AG04450 (cell line): ENCODE measurements at regions not wholly inside any gene's neighbourhood (a gene's known extent, or its start where the extent isn't known, plus 50 kb on each side); places are given as distances from the start of the nearest gene placed in this dataset.

Source experiments
- CTCF ChIA-PET: fragments of 300-600, 350-600 bp; formaldehyde crosslinking; extraction: SDS; loops from one replicate; lab custom pipeline; 2022; ENCODE audit warnings: antibody characterized with exemption, inconsistent platforms; lab: Charles Lee
- POLR2A ChIA-PET: fragments of 350-600 bp; formaldehyde crosslinking; extraction: SDS; loops from one replicate; lab custom pipeline; 2021; ENCODE audit warnings: antibody characterized with exemption, inconsistent platforms; lab: Yijun Ruan, JAX
- DNase-seq: peaks from one replicate; pipeline ENCODE4 v3.0.0-alpha.2; 2011; ENCODE audit warnings: low read depth, low spot score
- H3K27ac ChIP-seq: one replicate; pipeline ENCODE4 v1.5.1; 2012; ENCODE audit warnings: low read depth, low read length, control low read depth
- H3K27me3 ChIP-seq: one replicate; pipeline ENCODE4 v1.6.0; 2012; ENCODE audit warnings: low read length; ENCODE audit not compliant: control insufficient read depth, insufficient read depth
- H3K4me3 ChIP-seq: 2 replicates; pipeline ENCODE4 v1.5.1; 2011; ENCODE audit warnings: mild to moderate bottlenecking, low read depth, low read length, control low read depth
- H3K9me3 ChIP-seq: 2 replicates; pipeline ENCODE4 v1.5.1; 2012; ENCODE audit warnings: low read length; ENCODE audit not compliant: control insufficient read depth, insufficient read depth
- TF ChIP-seq, protein P1 (sequence below): IDR thresholded peaks from 2 replicates; pipeline ENCODE4 v1.5.1; 2011; ENCODE audit warnings: low read depth, low read length, control low read depth, inconsistent platforms

DNA sequence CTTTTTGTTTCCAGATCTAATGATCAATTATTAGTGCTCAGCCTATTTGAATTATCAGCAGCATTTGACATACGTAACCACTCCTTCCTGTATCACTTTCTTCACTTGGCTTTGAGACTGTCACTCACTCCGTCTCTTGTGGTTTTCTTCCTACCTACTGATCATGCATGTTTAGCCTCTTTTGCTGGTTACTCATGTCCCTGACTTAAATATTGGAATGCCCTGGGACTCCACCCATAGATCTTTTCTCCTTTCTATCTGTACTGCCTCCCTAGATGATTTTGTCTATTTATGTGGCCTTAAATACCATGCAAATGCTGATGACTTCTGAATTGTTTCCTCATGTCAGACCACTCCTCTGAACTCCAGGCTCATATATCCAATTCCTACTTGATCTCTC, 57.7 kb upstream of the PDE4B start:
- ChIA-PET CTCF (no interaction called here), POLR2A (no interaction called here)
- TF ChIP-seq, protein P1, sequence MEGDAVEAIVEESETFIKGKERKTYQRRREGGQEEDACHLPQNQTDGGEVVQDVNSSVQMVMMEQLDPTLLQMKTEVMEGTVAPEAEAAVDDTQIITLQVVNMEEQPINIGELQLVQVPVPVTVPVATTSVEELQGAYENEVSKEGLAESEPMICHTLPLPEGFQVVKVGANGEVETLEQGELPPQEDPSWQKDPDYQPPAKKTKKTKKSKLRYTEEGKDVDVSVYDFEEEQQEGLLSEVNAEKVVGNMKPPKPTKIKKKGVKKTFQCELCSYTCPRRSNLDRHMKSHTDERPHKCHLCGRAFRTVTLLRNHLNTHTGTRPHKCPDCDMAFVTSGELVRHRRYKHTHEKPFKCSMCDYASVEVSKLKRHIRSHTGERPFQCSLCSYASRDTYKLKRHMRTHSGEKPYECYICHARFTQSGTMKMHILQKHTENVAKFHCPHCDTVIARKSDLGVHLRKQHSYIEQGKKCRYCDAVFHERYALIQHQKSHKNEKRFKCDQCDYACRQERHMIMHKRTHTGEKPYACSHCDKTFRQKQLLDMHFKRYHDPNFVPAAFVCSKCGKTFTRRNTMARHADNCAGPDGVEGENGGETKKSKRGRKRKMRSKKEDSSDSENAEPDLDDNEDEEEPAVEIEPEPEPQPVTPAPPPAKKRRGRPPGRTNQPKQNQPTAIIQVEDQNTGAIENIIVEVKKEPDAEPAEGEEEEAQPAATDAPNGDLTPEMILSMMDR = no peak
- H3K27ac ChIP-seq = no peak overlapping the region
- no peaks in the 10 kb centered on the region for H3K9me3 ChIP-seq
- DNase-seq = no peak
- H3K27me3 ChIP-seq = no peaks in the 10 kb centered on the region
- no peak overlapping the region for H3K4me3 ChIP-seq

DNA sequence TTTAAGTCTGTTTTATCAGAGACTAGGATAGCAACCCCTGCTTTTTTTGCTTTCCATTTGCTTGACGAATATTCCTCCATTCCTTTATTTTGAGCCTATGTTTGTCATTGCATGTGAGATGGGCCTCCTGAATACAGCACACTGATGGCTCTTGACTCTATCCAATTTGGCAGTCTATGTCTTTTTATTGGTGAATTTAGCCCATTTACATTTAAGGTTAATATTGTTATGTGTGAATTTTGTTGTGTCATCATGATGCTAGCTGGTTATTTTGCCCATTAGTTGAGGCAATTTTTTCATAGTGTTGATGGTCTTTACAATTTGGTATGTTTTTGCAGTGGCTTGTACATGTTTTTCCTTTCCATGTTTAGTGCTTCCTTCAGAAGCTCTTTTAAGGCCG, 50.7 kb upstream of the PDE4B start:
- TF ChIP-seq, protein P1 = no peak
- Histone ChIP-seq H3K4me3 (no peak overlapping the region), H3K9me3 (peaks cover 12% of the 10 kb centered on the region), H3K27ac (no peak overlapping the region), H3K27me3 (no peaks in the 10 kb centered on the region)
- POLR2A ChIA-PET = no interaction called here
- CTCF ChIA-PET = no interaction called here
- no peak for DNase-seq
